Right lobe of liver (tissue), 4 donors: ENCODE measurements at regions not wholly inside any gene's neighbourhood (a gene's known extent, or its start where the extent isn't known, plus 50 kb on each side); places are given as distances from the start of the nearest gene placed in this dataset.

Experiments used
- CTCF ChIP-seq, 4 donors: fragments of 200-600 bp in 3 of 4; fragments of 450-650 bp in 1 of 4; IDR thresholded peaks; one replicate each; pipeline versions ENCODE4 v1.5.1 to v1.8.0; 2016 to 2022; ENCODE audit warnings: antibody characterized with exemption in 4 of 4, mild to moderate bottlenecking in 2 of 4
- POLR2A ChIP-seq: fragments of 450-650 bp; IDR thresholded peaks from one replicate; pipeline ENCODE4 v1.6.1; 2017; ENCODE audit warnings: antibody characterized with exemption, mild to moderate bottlenecking
- donor health status: DM: no; HTN: no; CAD: no.
- donor health status: DM: no; HTN: no; CAD: no.
- donor health status: DM: no; HTN: yes; CAD: no.

- no peak for TF ChIP-seq CTCF (IDR thresholded peaks at IDR 0.05)
- TF ChIP-seq POLR2A: no peak
These were observed 145.3 kb downstream of the SLC4A3 start for GRCh38 chr2:219772697-219773096.
